Esophagus (tissue), 2 donors: ENCODE measurements at regions not wholly inside any gene's neighbourhood (a gene's known extent, or its start where the extent isn't known, plus 50 kb on each side); places are given as distances from the start of the nearest gene placed in this dataset.

Experiments used
- H3K27ac ChIP-seq, 2 donors: one replicate each; pipeline ENCODE4 v1.5.1; 2013; ENCODE audit warnings: low read depth in 2 of 2, mild to moderate bottlenecking in 2 of 2, inconsistent platforms in 1 of 2, low read length in 1 of 2, moderate library complexity in 1 of 2
- H3K27me3 ChIP-seq, 2 donors: one replicate each; pipeline ENCODE4 v1.6.1; 2013; ENCODE audit warnings: low read length in 2 of 2, control low read depth in 1 of 2, mild to moderate bottlenecking in 1 of 2; ENCODE audit not compliant: insufficient read depth in 2 of 2, control insufficient read depth in 1 of 2
- H3K36me3 ChIP-seq, 2 donors: one replicate each; pipeline ENCODE4 v1.6.1; 2013; ENCODE audit warnings: low read length in 1 of 2; ENCODE audit not compliant: control insufficient read depth in 2 of 2, insufficient read depth in 2 of 2
- H3K4me1 ChIP-seq, 2 donors: one replicate each; pipeline ENCODE4 v1.6.1; 2013; ENCODE audit warnings: low read length in 1 of 2; ENCODE audit not compliant: control insufficient read depth in 2 of 2, insufficient read depth in 2 of 2
- H3K4me3 ChIP-seq, 2 donors: one replicate each; pipeline ENCODE4 v1.5.1; 2013; ENCODE audit warnings: low read length in 2 of 2, mild to moderate bottlenecking in 2 of 2, low read depth in 1 of 2, moderate library complexity in 1 of 2
- H3K9me3 ChIP-seq, 2 donors: one replicate each; pipeline ENCODE4 v1.6.1; 2013; ENCODE audit warnings: mild to moderate bottlenecking in 2 of 2, low read depth in 1 of 2, low read length in 1 of 2, moderate library complexity in 1 of 2; ENCODE audit not compliant: control insufficient read depth in 2 of 2, insufficient read depth in 1 of 2
- WGBS, 2 donors: extraction: QIAGEN DNeasy Blood & Tissue Kit; methylation state at CpG; one replicate each; pipeline ENCODE4 v1.1.7; 2013; 5-methylcytosine and 5-hydroxymethylcytosine counted together
- donor health status: healthy with polysubstance abuse.
- donor health status: Bipolar disorder and iron deficiency.

DNA sequence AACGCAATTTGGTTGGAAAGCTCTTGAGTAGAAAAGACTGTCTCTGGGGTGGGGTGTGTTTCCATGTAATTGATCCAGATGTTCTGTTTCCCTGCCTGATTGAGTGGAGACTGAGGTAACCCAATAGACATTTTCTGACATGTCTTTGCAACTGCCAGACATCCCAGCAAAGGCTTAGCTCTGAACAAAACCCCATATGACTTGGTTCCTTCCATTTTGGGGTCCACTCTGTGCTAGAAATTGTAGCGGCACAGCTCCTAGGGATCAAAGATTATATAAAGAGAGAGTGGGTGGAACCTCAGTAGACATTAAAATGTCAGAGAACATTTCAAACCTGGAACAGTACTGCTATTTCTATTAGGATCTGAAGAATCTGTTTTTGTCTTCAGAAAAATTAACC is 189.3 kb downstream of the EDN1 start:
- no peaks in the 10 kb centered on the region for H3K9me3 ChIP-seq
- 95 to 97% methylated on average over 2 of the region's 2 CpGs for WGBS, 2 donors
- H3K27ac ChIP-seq, result no peak overlapping the region
- no peaks in the 10 kb centered on the region for H3K4me1 ChIP-seq
- no peak overlapping the region for H3K4me3 ChIP-seq
- H3K27me3 ChIP-seq, result no peaks in the 10 kb centered on the region
- no peaks in the 10 kb centered on the region for H3K36me3 ChIP-seq

GRCh38 chr6:12479881-12480280 is 189.7 kb downstream of the EDN1 start:
- 59 to 63% methylated on average over 2 of the region's 2 CpGs for WGBS, 2 donors
- H3K27me3 ChIP-seq, result no peaks in the 10 kb centered on the region
- no peak overlapping the region for H3K4me3 ChIP-seq
- no peaks in the 10 kb centered on the region for H3K36me3 ChIP-seq
- H3K4me1 ChIP-seq, result no peaks in the 10 kb centered on the region
- no peak overlapping the region for H3K27ac ChIP-seq
- H3K9me3 ChIP-seq, result no peaks in the 10 kb centered on the region

- H3K27me3 ChIP-seq, result no peaks in the 10 kb centered on the region
- no peak overlapping the region for H3K4me3 ChIP-seq
- no peaks in the 10 kb centered on the region for H3K4me1 ChIP-seq
- WGBS, 2 donors, result 67 to 71% methylated on average over 3 of the region's 3 CpGs
- no peaks in the 10 kb centered on the region for H3K36me3 ChIP-seq
- no peak overlapping the region for H3K27ac ChIP-seq
- H3K9me3 ChIP-seq, result no peaks in the 10 kb centered on the region
Measured at GRCh38 chr6:12480379-12480778, 190.2 kb downstream of the EDN1 start.

- Histone ChIP-seq H3K27me3 (no peaks in the 10 kb centered on the region), H3K27ac (no peak overlapping the region), H3K4me1 (no peaks in the 10 kb centered on the region), H3K36me3 (no peaks in the 10 kb centered on the region), H3K9me3 (no peaks in the 10 kb centered on the region), H3K4me3 (no peak overlapping the region)
- WGBS, 2 donors, result 94 to 96% methylated on average over 2 of the region's 2 CpGs
Measured at GRCh38 chr6:12481292-12481691, 191.1 kb downstream of the EDN1 start.

GRCh38 chr6:12481850-12482249 is 191.7 kb downstream of the EDN1 start:
- Histone ChIP-seq H3K4me3 (no peak overlapping the region), H3K27me3 (no peaks in the 10 kb centered on the region), H3K36me3 (no peaks in the 10 kb centered on the region), H3K9me3 (no peaks in the 10 kb centered on the region), H3K27ac (no peak overlapping the region), H3K4me1 (no peaks in the 10 kb centered on the region)
- WGBS, 2 donors, result 95 to 97% methylated on average over 2 of the region's 2 CpGs

GRCh38 chr6:12482386-12483375 is 192.5 kb downstream of the EDN1 start:
- H3K9me3 ChIP-seq, result no peaks in the 10 kb centered on the region
- H3K4me3 ChIP-seq, result no peak overlapping the region
- H3K27me3 ChIP-seq, result no peaks in the 10 kb centered on the region
- WGBS, 2 donors, result 84 to 90% methylated on average over 5 of the region's 5 CpGs
- H3K27ac ChIP-seq, result no peak overlapping the region
- no peaks in the 10 kb centered on the region for H3K36me3 ChIP-seq
- no peaks in the 10 kb centered on the region for H3K4me1 ChIP-seq

- Histone ChIP-seq H3K9me3 (no peaks in the 10 kb centered on the region), H3K27me3 (no peaks in the 10 kb centered on the region), H3K4me3 (no peak overlapping the region), H3K27ac (no peak overlapping the region), H3K36me3 (no peaks in the 10 kb centered on the region), H3K4me1 (no peaks in the 10 kb centered on the region)
- 37 to 53% methylated on average over 5 of the region's 5 CpGs for WGBS, 2 donors
Measured at GRCh38 chr6:12483712-12484111, 193.6 kb downstream of the EDN1 start.

- Histone ChIP-seq H3K27me3 (no peaks in the 10 kb centered on the region), H3K27ac (no peak overlapping the region), H3K4me3 (no peak overlapping the region), H3K9me3 (no peaks in the 10 kb centered on the region), H3K4me1 (no peaks in the 10 kb centered on the region), H3K36me3 (no peaks in the 10 kb centered on the region)
- 60% methylated on average over 3 of the region's 3 CpGs for WGBS, 2 donors
Measured at GRCh38 chr6:12484519-12484918, 194.4 kb downstream of the EDN1 start.

GRCh38 chr6:12485226-12485764 is 195.1 kb downstream of the EDN1 start:
- Histone ChIP-seq H3K27me3 (no peaks in the 10 kb centered on the region), H3K4me1 (no peaks in the 10 kb centered on the region), H3K9me3 (no peaks in the 10 kb centered on the region), H3K36me3 (no peaks in the 10 kb centered on the region), H3K27ac (no peak overlapping the region), H3K4me3 (no peak overlapping the region)
- WGBS, 2 donors, result 46 to 63% methylated on average over 8 of the region's 8 CpGs

DNA sequence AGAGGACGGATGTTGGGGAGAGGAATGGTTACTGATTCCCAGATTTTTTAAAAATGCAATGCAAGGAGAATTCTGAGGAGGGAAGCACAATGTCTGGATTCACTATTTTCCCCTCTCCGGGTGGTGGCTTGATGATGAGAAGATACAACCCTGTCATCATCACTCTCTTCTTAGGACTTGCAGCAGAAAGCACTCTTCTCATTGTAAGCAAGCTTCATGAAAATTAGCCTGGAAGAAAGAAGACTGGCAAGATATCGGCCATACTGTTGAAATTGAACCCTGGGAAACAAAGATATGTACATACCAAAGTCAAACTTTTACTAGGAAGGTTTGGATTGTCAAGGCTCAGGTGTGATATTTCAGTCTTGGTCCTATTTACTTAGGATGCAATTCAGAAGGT is 195.7 kb downstream of the EDN1 start:
- WGBS, 2 donors, result 73 to 78% methylated on average over 3 of the region's 3 CpGs
- Histone ChIP-seq H3K4me3 (no peak overlapping the region), H3K4me1 (no peaks in the 10 kb centered on the region), H3K27me3 (no peaks in the 10 kb centered on the region), H3K9me3 (no peaks in the 10 kb centered on the region), H3K27ac (no peak overlapping the region), H3K36me3 (no peaks in the 10 kb centered on the region)
